Spleen (tissue), 7 donors: ENCODE measurements at regions not wholly inside any gene's neighbourhood (a gene's known extent, or its start where the extent isn't known, plus 50 kb on each side); places are given as distances from the start of the nearest gene placed in this dataset.

Experiments
- CTCF ChIP-seq, 11 experiments: fragments of 200-600 bp in 7 of 11; fragments of 450-650 bp in 4 of 11; sonication (generic) in 4 of 11; IDR thresholded peaks in 8 of 11; conservative IDR thresholded peaks in 3 of 11; 1 replicate in 7 of 11; 2 replicates in 4 of 11; pipeline versions ENCODE4 v1.4.0 to v1.8.0; 2016 to 2021; ENCODE audit warnings: antibody characterized with exemption in 11 of 11, inconsistent platforms in 4 of 11, mild to moderate bottlenecking in 1 of 11
- POLR2A ChIP-seq, 3 donors: fragments of 450-650 bp; IDR thresholded peaks; one replicate each; pipeline ENCODE4 v1.5.1; 2017; ENCODE audit warnings: antibody characterized with exemption in 3 of 3, mild to moderate bottlenecking in 1 of 3
- donor health status: DM: no; HTN: no; CAD: no; lungs with moderate emphysema.
- donor health status: DM: no; HTN: no; CAD: no.
- donor health status: DM: no; HTN: no; CAD: no.

- TF ChIP-seq POLR2A (IDR thresholded peaks at IDR 0.05) (no peak), CTCF (IDR thresholded peaks at IDR 0.05 in 8 of 11, conservative IDR thresholded peaks at IDR 0.05 in 3 of 11) (no peak)
Measured at GRCh38 chr6:164807125-164807524, 502.3 kb downstream of the C6orf118 start.
